ENCODE measurements at regions not wholly inside any gene's neighbourhood (a gene's known extent, or its start where the extent isn't known, plus 50 kb on each side); places are given as distances from the start of the nearest gene placed in this dataset.

GRCh38 chr5:51661646-51662265 lies 278.5 kb downstream of the ISL1 start (continued):
- TF ChIP-seq MAX (IDR thresholded peaks at IDR 0.05; ENCODE audit: low read depth) (no peak), ELF1 (IDR thresholded peaks at IDR 0.05) (no peak), POLR2AphosphoS5 (IDR thresholded peaks at IDR 0.05; ENCODE audit: low read depth, low read length) (no peak), YY1 (IDR thresholded peaks at IDR 0.05; ENCODE audit: low read depth) (no peak), CHD2 (IDR thresholded peaks at IDR 0.05; ENCODE audit: low read length, partially characterized antibody) (no peak), JUND (IDR thresholded peaks at IDR 0.05) (no peak), FOXJ3 (CRISPR knock-in tag; IDR thresholded peaks at IDR 0.05) (peak; percentile 79; the same call in 1 of the 2 replicates), NRF1 (IDR thresholded peaks at IDR 0.05; ENCODE audit: low read depth, low read length) (no peak), SMC3 (IDR thresholded peaks at IDR 0.05; ENCODE audit: low read depth, low read length) (no peak), REST (IDR thresholded peaks at IDR 0.05; ENCODE audit: low read depth, low read length) (no peak), USF1 (IDR thresholded peaks at IDR 0.05; ENCODE audit: borderline replicate concordance, low read depth) (no peak)

- Histone ChIP-seq H3K9ac (no peak overlapping the region), H4K20me1 (ENCODE audit: insufficient read depth) (no peaks in the 10 kb centered on the region), H3K36me3 (replicated peaks in 1 of 2; ENCODE audit: control insufficient read depth in 1 of 2, insufficient read depth in 2 of 2, low read length in 1 of 2) (no peaks in the 10 kb centered on the region), H3K27ac (ENCODE audit: low read depth in 2 of 2, low read length in 1 of 2) (peak overlapping the region in 1 of 2 experiments; percentile 98; a peak in 2 of 4 replicates), H3K79me2 (ENCODE audit: insufficient read depth) (no peaks in the 10 kb centered on the region), H3K27me3 (ENCODE audit: insufficient read depth) (no peaks in the 10 kb centered on the region), H3K4me2 (no peak overlapping the region), H3F3A (replicated peaks; ENCODE audit: insufficient read depth) (no peaks in the 10 kb centered on the region), H2AFZ (ENCODE audit: low read depth) (peak overlapping the region; percentile 38), H3K4me3 (ENCODE audit: low read depth in 2 of 2, low read length in 1 of 2) (peak overlapping the region in 1 of 2 experiments; percentile 35; a peak in 2 of 4 replicates), H3K9me3 (no peaks in the 10 kb centered on the region), H3K9me2 (no peaks in the 10 kb centered on the region), H3K4me1 (ENCODE audit: control insufficient read depth in 1 of 2, insufficient read depth in 2 of 2, low read depth in 1 of 2, low read length in 1 of 2) (peaks cover 6 to 13% of the 10 kb centered on the region in 2 experiments; a peak in 2 of 4 replicates)
- DNase-seq: peak; percentile 11
- 26% methylated on average over 4 of the region's 4 CpGs for WGBS (ENCODE audit: low lambda C conversion rate)
- ChIA-PET POLR2A (interaction anchor here (0.6 to 2.2 kb wide), 11 partner anchors 11 to 333 kb away, joined by 3 to 9 read pairs (median 5); partner anchors contain the start of gene ISL1), CTCF (interaction anchor here (1.0 to 1.6 kb wide), 3 partner anchors 13 to 343 kb away, joined by 3 to 4 read pairs (median 3); no protein-coding TSS in a partner anchor)
- no peak for TF ChIP-seq POLR2AphosphoS5 (IDR thresholded peaks at IDR 0.05; ENCODE audit: low read depth, low read length)
- TF ChIP-seq GATA2 (CRISPR knock-in tag; IDR thresholded peaks at IDR 0.05): peak; percentile 78
- no peak for TF ChIP-seq IRF3 (IDR thresholded peaks at IDR 0.05; ENCODE audit: low read depth, low read length)
- no peak for TF ChIP-seq TAF1 (IDR thresholded peaks at IDR 0.05; ENCODE audit: borderline replicate concordance, low read depth, low read length)
- TF ChIP-seq REST (IDR thresholded peaks at IDR 0.05; ENCODE audit: low read depth, low read length): no peak
- TF ChIP-seq ELF1 (IDR thresholded peaks at IDR 0.05): no peak
- TF ChIP-seq EP300 (IDR thresholded peaks at IDR 0.05; ENCODE audit: borderline replicate concordance in 1 of 2, low read depth in 1 of 2, low read length in 1 of 2): 0 out of 4 replicates have a peak, but pooled peaks of 1 of the 2 experiments have one; percentile 14
- TF ChIP-seq MEF2A (IDR thresholded peaks at IDR 0.05; ENCODE audit: borderline replicate concordance, low read depth): no peak
- TF ChIP-seq RFX5 (IDR thresholded peaks at IDR 0.05; ENCODE audit: low read length): no peak
- no peak for TF ChIP-seq EZH2phosphoT487 (IDR thresholded peaks at IDR 0.05; ENCODE audit: borderline replicate concordance, low read depth)
- peak; percentile 22; the same call in 1 of the 2 replicates for TF ChIP-seq TCF12 (IDR thresholded peaks at IDR 0.05)
These were observed 281.4 kb downstream of the ISL1 start for GRCh38 chr5:51664491-51665250.

All from SK-N-SH (cell line).